NCI-H2029 treated with DMSO at 0.1 percent for 48 hours (cell line): ENCODE measurements at regions not wholly inside any gene's neighbourhood (a gene's known extent, or its start where the extent isn't known, plus 50 kb on each side); places are given as distances from the start of the nearest gene placed in this dataset.

Experiments used
- DNase-seq: peaks from one replicate; lab custom pipeline; 2025; lab: John Stamatoyannopoulos, UW

DNA sequence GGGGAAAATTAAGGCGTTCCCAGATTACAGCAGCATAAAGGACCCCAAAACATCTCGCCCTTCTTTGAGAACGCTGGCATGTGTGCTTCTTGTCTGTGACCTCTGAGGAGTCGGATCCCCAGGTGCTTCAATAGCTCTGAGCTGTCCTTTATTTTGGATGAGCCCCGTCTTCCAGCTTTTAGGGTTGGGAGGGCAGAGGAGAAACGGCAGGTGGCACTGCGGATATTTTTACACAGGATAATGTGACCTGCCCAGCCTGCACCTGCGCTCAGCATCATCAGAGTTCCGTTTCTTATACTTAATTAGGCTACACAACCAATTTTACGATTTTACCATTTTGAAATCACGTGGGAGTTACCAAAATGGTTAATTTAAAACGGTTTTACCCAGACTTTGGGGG lies 147.7 kb upstream of the RPS6KA2 start:
- DNase-seq = no peak

- no peak for DNase-seq
These were observed 147.2 kb upstream of the RPS6KA2 start for GRCh38 chr6:166774292-166774691.

GRCh38 chr6:166772518-166772917 lies 145.5 kb upstream of the RPS6KA2 start:
- no peak for DNase-seq

- DNase-seq = no peak
These were observed 144.7 kb upstream of the RPS6KA2 start for GRCh38 chr6:166771701-166772100.

GRCh38 chr6:166770216-166771116 lies 143.4 kb upstream of the RPS6KA2 start:
- DNase-seq = no peak

DNA sequence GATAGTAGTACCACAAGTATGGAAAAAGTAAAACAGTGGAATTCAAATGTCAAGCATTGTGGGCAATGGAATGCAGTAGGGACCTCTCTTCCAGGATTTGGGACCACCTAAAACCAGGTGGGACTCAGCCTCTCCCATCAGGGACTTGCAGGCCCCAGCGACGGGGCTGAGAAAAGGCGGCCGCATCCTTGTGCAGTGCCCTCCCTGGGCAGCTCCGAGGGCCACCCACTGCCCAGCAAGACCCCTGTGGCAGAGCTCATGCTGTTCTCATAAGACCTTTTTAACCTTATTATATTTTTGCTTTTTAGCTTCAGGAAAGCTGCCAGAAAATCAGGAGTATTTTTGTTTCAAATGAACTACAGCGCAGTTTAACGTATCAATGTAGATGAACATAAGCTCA lies 142.6 kb upstream of the RPS6KA2 start:
- DNase-seq = no peak

- DNase-seq = no peak
These were observed 141.7 kb upstream of the RPS6KA2 start for GRCh38 chr6:166768761-166769160.

DNA sequence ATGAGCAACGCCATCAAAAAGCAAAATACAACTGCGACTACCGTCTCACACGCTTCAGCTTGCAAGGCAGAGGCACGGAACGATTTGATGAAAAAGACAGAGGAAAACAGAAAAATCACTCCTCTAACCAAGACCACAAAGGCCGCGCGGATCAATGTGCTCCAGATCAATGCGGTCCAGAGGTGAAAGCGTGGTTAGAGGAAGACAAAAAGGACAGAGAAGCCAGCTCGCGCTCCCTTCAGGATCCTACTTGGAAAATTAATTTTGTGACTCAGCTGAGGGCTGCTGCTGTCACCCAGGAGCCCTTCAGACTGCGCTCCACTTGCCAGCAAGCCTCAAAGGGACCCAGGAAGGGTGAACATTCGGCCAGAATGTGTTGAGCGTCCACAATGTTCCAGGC lies 140.2 kb upstream of the RPS6KA2 start:
- no peak for DNase-seq

DNA sequence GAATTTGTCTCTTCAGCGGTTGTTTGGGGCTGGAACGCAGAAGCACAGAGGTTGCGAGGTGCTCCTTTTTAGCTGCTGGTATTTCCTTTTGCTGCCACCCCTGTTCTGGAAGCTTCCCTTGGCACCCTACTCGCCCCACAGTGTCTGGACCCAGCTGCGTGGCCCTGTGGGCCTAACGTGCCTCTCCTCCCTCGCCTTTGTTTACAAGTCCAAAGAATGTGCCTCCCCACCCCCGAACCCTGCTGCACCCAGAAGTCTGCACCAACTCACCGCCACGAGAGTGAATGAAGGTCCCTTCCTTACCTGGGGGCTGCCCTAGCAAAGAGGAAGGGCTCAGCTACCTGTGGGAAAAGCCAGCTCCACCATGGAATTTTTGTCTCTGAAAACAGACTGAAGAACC lies 139.7 kb upstream of the RPS6KA2 start:
- DNase-seq = no peak

DNA sequence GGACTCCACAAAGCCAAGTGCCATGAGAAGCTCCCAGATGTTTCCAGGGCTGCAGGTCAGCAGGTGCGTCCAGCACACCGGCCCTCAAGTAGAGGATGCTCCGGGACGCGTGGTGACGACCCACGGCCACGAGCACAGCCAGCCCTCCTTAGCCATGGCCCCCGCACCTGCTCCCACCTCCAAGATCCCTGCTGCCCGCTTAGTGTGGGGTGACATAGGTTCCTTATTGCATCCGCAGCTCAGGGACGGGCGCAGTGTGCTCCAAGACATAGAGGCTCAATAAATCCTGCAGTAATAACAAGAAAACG lies 138.1 kb upstream of the RPS6KA2 start:
- DNase-seq = no peak

DNA sequence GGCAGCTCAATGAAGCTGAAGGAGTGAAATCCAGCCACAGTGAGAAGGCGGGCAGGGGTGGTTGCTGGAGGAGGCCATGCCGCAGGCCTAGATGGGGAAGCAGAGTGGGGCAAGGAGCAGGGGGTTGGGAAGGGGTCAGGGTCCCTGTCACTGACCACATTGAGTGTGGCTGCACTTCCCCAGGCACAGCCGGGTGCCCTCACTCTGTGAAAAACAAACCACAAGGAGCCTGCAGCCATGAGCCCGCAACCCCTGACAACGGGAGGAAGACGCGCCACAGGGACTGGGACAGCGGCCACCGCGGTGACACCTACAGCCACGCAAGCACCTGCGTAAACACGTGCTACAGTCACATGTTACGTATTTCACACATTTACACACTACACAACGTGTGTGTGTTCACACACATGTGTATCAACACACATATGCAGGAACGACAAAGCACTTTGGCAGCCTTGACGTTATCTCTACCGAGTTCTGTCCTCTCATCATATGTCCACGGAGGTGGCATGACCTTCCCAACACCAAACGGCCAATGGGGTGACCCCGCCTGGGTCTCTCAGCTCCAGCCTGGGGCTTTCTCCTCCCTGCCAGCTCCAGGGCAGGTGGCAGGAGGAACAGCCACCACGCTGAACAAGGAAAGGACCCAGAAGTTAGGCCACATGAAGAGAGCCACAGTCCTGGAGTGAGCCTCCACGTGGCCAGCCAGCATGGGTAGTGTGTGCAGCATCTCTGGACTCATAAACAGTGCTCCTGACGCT lies 137.6 kb upstream of the RPS6KA2 start:
- no peak for DNase-seq

GRCh38 chr6:166763606-166764472 lies 136.8 kb upstream of the RPS6KA2 start:
- no peak for DNase-seq

DNA sequence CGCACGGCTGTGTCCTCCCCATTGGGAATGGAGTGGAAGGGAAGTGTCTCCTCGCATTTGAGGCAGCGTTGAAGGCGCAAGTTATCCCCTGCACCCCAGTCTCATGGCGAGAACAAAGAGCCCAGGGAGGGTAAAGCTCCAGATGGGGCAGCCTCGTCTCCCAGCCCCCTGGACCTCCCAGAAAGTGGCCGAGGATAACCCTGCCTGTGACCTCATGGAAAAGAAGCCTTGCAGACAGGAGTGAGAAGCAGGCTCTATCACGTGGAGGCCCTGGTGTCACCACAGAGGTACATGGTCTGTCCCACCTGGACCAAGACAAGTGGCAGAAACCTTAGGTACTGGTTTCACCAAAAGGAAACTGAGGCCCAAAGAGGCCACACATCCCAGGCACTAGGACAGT lies 134.8 kb upstream of the RPS6KA2 start:
- no peak for DNase-seq

DNA sequence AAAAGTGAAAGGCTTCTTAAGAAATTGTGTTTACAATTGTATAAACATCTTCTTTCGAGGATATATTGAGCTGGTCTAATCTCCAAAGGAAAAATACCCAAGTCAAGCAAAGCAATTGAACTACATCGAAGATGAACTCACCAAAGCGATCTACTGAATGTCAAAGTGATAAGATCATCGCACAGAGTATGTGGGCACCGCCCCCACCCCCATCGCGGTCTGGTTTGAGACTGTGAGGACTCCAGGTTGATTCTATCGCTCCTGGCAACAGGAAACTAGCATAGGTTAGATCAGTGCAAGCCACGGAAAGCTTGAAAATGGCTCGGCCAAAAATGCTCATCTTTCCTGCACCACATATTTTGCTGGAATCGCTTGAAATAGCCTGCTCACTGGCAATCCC lies 133.2 kb upstream of the RPS6KA2 start:
- no peak for DNase-seq

- no peak for DNase-seq
These were observed 131.2 kb upstream of the RPS6KA2 start for GRCh38 chr6:166758136-166758704.

DNA sequence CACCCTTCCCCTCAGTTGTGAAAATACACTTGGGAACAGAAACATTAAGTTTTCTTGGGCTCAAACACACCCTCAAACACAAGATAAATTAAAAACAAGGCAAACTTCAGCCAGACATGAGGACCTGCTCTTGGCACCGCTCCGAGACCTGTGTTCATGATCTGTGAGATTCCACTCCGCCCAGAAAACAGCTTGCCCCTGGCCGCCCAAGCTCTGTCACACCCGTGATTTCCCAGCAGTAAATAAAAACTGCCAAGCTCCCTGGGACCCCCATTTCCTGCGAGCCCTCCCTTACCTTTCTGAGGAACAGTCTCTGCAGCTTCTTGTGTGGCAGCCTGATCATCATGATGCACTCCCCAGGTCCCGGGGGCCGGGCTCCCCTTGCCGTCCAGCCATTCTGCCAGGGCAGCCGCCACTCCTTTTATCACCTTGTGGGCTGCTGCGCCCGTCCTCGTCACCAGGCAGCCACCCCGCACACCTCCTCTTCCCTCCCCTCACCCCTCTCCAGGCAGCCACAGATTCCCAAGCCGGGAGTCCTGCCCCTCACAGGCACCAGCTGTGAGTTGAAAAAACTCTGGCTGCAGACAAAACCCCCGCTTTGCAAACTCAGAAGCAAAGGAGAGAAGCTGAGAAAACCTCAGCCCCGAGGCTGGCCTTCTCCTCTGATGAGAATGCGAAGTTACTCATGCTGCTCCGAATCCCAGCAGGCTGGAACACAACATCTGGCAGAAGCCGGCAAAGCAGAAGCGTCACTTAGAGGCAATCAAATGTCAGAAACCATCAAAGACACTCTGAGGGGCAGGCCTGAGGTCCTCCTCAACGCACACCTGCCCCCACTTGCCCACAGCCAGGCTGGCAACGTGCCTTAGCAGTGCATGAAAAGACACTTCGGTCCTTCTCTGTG lies 130.4 kb upstream of the RPS6KA2 start:
- no peak for DNase-seq

DNA sequence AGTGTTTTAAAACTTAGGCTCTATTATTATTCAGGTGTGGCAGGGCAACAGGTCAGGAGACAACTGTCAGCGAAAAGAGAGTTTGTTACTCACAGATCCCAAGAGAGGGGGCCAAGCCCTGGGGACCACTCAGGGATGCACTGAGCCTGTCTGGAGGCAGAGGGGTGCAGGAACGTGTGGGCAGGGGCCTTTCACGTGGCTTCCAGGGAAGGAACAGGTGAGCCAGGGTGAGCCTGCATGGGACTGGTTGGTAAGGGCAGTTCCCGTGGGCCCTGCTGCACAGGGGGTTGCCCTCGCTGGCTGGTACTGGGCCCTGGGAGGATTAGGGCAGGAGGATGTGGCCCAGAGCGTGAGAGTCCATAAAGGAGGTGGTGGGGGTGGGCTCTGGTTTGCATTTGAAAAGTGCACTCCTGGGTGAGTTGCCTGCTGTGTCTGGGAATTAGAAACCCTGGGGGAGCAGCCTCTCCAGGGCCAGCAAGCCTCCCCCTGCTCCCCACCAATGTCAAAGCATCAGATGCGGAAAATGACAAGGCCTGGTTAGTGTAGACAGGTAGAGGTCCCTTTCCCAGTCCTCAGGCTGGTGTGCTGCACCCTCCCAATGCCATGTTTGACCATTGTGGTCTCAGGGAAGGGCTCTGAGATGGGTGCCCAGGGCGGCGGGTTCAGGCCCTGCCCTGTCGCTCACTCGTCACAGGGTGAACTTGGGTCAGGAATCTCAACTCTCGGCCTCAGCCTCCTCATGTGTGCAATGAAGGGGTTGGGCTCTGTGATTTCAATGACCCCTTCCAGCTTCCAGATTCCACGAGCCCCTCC lies 127.4 kb upstream of the RPS6KA2 start:
- DNase-seq = no peak

GRCh38 chr6:166752928-166753721 lies 126.1 kb upstream of the RPS6KA2 start:
- no peak for DNase-seq

DNA sequence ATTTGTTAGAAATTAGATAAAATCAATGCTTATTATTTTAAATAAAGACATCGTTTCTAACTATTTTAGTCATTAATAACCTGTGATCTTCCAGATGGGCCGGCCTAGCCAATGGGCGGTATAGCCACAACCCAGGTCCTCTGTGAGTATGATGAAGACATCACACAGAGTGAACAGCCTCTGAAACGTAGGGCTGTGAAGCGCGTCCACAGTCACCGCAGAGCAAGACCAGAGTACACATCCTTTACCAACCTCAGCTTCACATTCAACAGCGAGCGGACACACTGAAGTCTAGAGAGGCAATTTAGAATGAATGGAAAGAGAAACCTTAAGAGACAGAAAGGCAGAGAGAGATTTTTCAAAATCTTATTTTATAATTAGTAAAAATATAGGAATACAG lies 125.0 kb upstream of the RPS6KA2 start:
- DNase-seq = no peak
